ENCODE measurements at regions not wholly inside any gene's neighbourhood (a gene's known extent, or its start where the extent isn't known, plus 50 kb on each side); places are given as distances from the start of the nearest gene placed in this dataset.

DNA sequence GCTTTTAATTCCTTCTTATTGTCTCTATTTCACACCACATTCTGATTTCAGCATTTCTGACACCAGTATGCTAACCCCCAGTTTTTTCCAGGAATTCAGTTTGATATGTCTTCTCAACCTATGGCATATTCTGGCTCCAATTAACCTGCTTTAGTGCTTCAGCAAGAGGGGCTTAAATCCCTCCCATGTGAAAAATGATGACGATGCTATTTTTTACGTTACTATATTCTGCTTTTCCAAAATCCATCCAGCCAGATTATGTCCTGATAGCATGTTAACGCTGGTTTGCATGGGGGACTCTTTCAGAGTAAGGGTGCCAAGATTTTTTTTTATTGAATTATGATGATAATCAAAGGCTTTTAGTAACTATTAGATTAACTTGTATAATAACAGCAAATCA lies 163.3 kb upstream of the ADAMTS5 start:
- no peaks in the 10 kb centered on the region for H3K9me3 Mint-ChIP-seq
- no peak overlapping the region for H3K27ac ChIP-seq (ENCODE audit: low read depth, low read length)
- no peak overlapping the region for H3K27ac Mint-ChIP-seq
- no peaks in the 10 kb centered on the region for H3K4me1 ChIP-seq (ENCODE audit: control insufficient read depth, insufficient read depth, low read length)
- H3K9ac ChIP-seq (ENCODE audit: extremely low read depth, low read length, poor library complexity, severe bottlenecking) = no peak overlapping the region
- no peak overlapping the region for H3K4me3 Mint-ChIP-seq
- no peaks in the 10 kb centered on the region for H3K36me3 ChIP-seq (ENCODE audit: control insufficient read depth, insufficient read depth, low read length)
- no peaks in the 10 kb centered on the region for H3K27me3 ChIP-seq (ENCODE audit: control insufficient read depth, insufficient read depth, low read length, poor library complexity, severe bottlenecking)
- TF ChIP-seq CTCF (conservative IDR thresholded peaks at IDR 0.05) = no peak
- H3K4me3 ChIP-seq (ENCODE audit: low read length) = no peak overlapping the region
- no peak for DNase-seq
- 90% methylated on average over 3 of the region's 3 CpGs; no CpG with 5 or more reads in 1 of the 2 experiments for WGBS, 2 experiments (ENCODE audit: insufficient coverage in 1 of 2, insufficient read length in 1 of 2)
- H3K36me3 Mint-ChIP-seq (ENCODE audit: low read depth) = no peaks in the 10 kb centered on the region
- H3K4me1 Mint-ChIP-seq = peaks cover 18% of the 10 kb centered on the region
- H3K9me3 ChIP-seq (ENCODE audit: control insufficient read depth, low read length) = no peaks in the 10 kb centered on the region
- no peaks in the 10 kb centered on the region for H3K27me3 Mint-ChIP-seq (ENCODE audit: insufficient read depth)

GRCh38 chr21:27129694-27130093 lies 162.8 kb upstream of the ADAMTS5 start:
- H3K36me3 Mint-ChIP-seq (ENCODE audit: low read depth) = no peaks in the 10 kb centered on the region
- Histone ChIP-seq H3K27me3 (ENCODE audit: control insufficient read depth, insufficient read depth, low read length, poor library complexity, severe bottlenecking) (no peaks in the 10 kb centered on the region), H3K4me3 (ENCODE audit: low read length) (no peak overlapping the region), H3K9ac (ENCODE audit: extremely low read depth, low read length, poor library complexity, severe bottlenecking) (no peak overlapping the region), H3K36me3 (ENCODE audit: control insufficient read depth, insufficient read depth, low read length) (no peaks in the 10 kb centered on the region), H3K27ac (ENCODE audit: low read depth, low read length) (no peak overlapping the region), H3K9me3 (ENCODE audit: control insufficient read depth, low read length) (no peaks in the 10 kb centered on the region), H3K4me1 (ENCODE audit: control insufficient read depth, insufficient read depth, low read length) (no peaks in the 10 kb centered on the region)
- no peak overlapping the region for H3K27ac Mint-ChIP-seq
- H3K4me1 Mint-ChIP-seq = peaks cover 18% of the 10 kb centered on the region
- no peak overlapping the region for H3K4me3 Mint-ChIP-seq
- no peaks in the 10 kb centered on the region for H3K27me3 Mint-ChIP-seq (ENCODE audit: insufficient read depth)
- no peaks in the 10 kb centered on the region for H3K9me3 Mint-ChIP-seq
- TF ChIP-seq CTCF (conservative IDR thresholded peaks at IDR 0.05) = no peak
- DNase-seq = no peak

- no peaks in the 10 kb centered on the region for H3K4me1 ChIP-seq (ENCODE audit: control insufficient read depth, insufficient read depth, low read length)
- no peak for TF ChIP-seq CTCF (conservative IDR thresholded peaks at IDR 0.05)
- no peak overlapping the region for H3K4me3 Mint-ChIP-seq
- no peak overlapping the region for H3K27ac Mint-ChIP-seq
- 92 to 100% methylated on average over 1 of the region's 1 CpG for WGBS, 2 experiments (ENCODE audit: insufficient coverage in 1 of 2, insufficient read length in 1 of 2)
- H3K9me3 ChIP-seq (ENCODE audit: control insufficient read depth, low read length) = no peaks in the 10 kb centered on the region
- H3K36me3 Mint-ChIP-seq (ENCODE audit: low read depth) = no peaks in the 10 kb centered on the region
- H3K4me3 ChIP-seq (ENCODE audit: low read length) = no peak overlapping the region
- no peak for DNase-seq
- no peaks in the 10 kb centered on the region for H3K9me3 Mint-ChIP-seq
- no peak overlapping the region for H3K9ac ChIP-seq (ENCODE audit: extremely low read depth, low read length, poor library complexity, severe bottlenecking)
- H3K36me3 ChIP-seq (ENCODE audit: control insufficient read depth, insufficient read depth, low read length) = no peaks in the 10 kb centered on the region
- H3K27me3 Mint-ChIP-seq (ENCODE audit: insufficient read depth) = no peaks in the 10 kb centered on the region
- no peaks in the 10 kb centered on the region for H3K27me3 ChIP-seq (ENCODE audit: control insufficient read depth, insufficient read depth, low read length, poor library complexity, severe bottlenecking)
- H3K4me1 Mint-ChIP-seq = peaks cover 17% of the 10 kb centered on the region
- H3K27ac ChIP-seq (ENCODE audit: low read depth, low read length) = no peak overlapping the region
These were observed 162.3 kb upstream of the ADAMTS5 start for GRCh38 chr21:27129215-27129614.

Measured in endodermal cell (in vitro differentiated cells).